Liver (tissue), 8 donors: ENCODE measurements at regions not wholly inside any gene's neighbourhood (a gene's known extent, or its start where the extent isn't known, plus 50 kb on each side); places are given as distances from the start of the nearest gene placed in this dataset.

Experiments
- DNase-seq: peaks from one replicate; pipeline ENCODE4 v3.0.0-alpha.2; 2017; ENCODE audit warnings: low spot score
- H3K27ac ChIP-seq, 2 donors: one replicate each; pipeline ENCODE4 v1.7.0; 2013; ENCODE audit warnings: inconsistent platforms in 2 of 2, low read length in 2 of 2, control low read depth in 1 of 2, low read depth in 1 of 2, mild to moderate bottlenecking in 1 of 2
- H3K27me3 ChIP-seq, 4 donors: one replicate each; pipeline versions ENCODE4 v1.6.1 to v1.7.0; 2013; ENCODE audit warnings: low read length in 3 of 4, inconsistent platforms in 1 of 4, mild to moderate bottlenecking in 1 of 4, moderate library complexity in 1 of 4; ENCODE audit not compliant: control insufficient read depth in 4 of 4, insufficient read depth in 4 of 4
- H3K36me3 ChIP-seq, 4 donors: one replicate each; pipeline versions ENCODE4 v1.6.1 to v1.7.0; 2013; ENCODE audit warnings: low read length in 3 of 4, mild to moderate bottlenecking in 3 of 4, low read depth in 1 of 4, moderate library complexity in 1 of 4; ENCODE audit not compliant: control insufficient read depth in 4 of 4, insufficient read depth in 3 of 4
- H3K4me1 ChIP-seq, 4 donors: one replicate each; pipeline versions ENCODE4 v1.6.1 to v1.7.0; 2013; ENCODE audit warnings: low read length in 3 of 4, mild to moderate bottlenecking in 3 of 4, moderate library complexity in 1 of 4; ENCODE audit not compliant: control insufficient read depth in 4 of 4, insufficient read depth in 4 of 4
- H3K4me3 ChIP-seq, 3 donors: one replicate each; pipeline versions ENCODE4 v1.6.1 to v1.7.0; 2013; ENCODE audit warnings: low read length in 3 of 3, control low read depth in 1 of 3, low read depth in 1 of 3, mild to moderate bottlenecking in 1 of 3
- H3K9ac ChIP-seq, 2 donors: one replicate each; pipeline ENCODE4 v1.7.0; 2013; ENCODE audit warnings: low read length in 2 of 2, mild to moderate bottlenecking in 2 of 2, moderate library complexity in 2 of 2, control low read depth in 1 of 2, low read depth in 1 of 2
- H3K9me3 ChIP-seq, 4 donors: one replicate each; pipeline versions ENCODE4 v1.6.1 to v1.7.0; 2013; ENCODE audit warnings: low read length in 3 of 4; ENCODE audit not compliant: control insufficient read depth in 4 of 4
- ATF3 ChIP-seq: IDR thresholded peaks from 2 replicates; pipeline ENCODE4 v1.6.1; 2016; ENCODE audit warnings: antibody characterized with exemption
- CTCF ChIP-seq: fragments of 150-350 bp; IDR thresholded peaks from 2 replicates; pipeline ENCODE4 v1.5.1; 2017; ENCODE audit warnings: improper control_type of control experiment, low read depth, low read length; ENCODE audit not compliant: missing input control
- EGR1 ChIP-seq, 2 donors: IDR thresholded peaks; 2 replicates each; pipeline ENCODE4 v1.6.1; 2016 to 2018; ENCODE audit warnings: antibody characterized with exemption in 2 of 2, low read depth in 2 of 2
- FOXA2 ChIP-seq: IDR thresholded peaks from 2 replicates; pipeline ENCODE4 v1.6.1; 2016; ENCODE audit warnings: antibody characterized with exemption
- GABPA ChIP-seq, 2 donors: IDR thresholded peaks in 1 of 2; conservative IDR thresholded peaks in 1 of 2; 2 replicates each; pipeline ENCODE4 v1.6.1; 2016; ENCODE audit warnings: antibody characterized with exemption in 2 of 2, mild to moderate bottlenecking in 1 of 2, moderate library complexity in 1 of 2
- HNF4A ChIP-seq, 2 donors: conservative IDR thresholded peaks; 2 replicates each; pipeline ENCODE4 v1.6.1; 2016; ENCODE audit warnings: antibody characterized with exemption in 2 of 2, mild to moderate bottlenecking in 2 of 2
- HNF4G ChIP-seq: IDR thresholded peaks from 2 replicates; pipeline ENCODE4 v1.6.1; 2016; ENCODE audit warnings: antibody characterized with exemption
- JUND ChIP-seq, 2 donors: IDR thresholded peaks; 2 replicates each; pipeline ENCODE4 v1.6.1; 2016; ENCODE audit warnings: antibody characterized with exemption in 2 of 2
- MAX ChIP-seq: IDR thresholded peaks from 2 replicates; pipeline ENCODE4 v1.6.1; 2016; ENCODE audit warnings: antibody characterized with exemption
- NR2F2 ChIP-seq: IDR thresholded peaks from 2 replicates; pipeline ENCODE4 v1.6.1; 2016; ENCODE audit warnings: antibody characterized with exemption
- RAD21 ChIP-seq, 2 donors: IDR thresholded peaks; 2 replicates each; pipeline ENCODE4 v1.6.1; 2016; ENCODE audit warnings: antibody characterized with exemption in 2 of 2, mild to moderate bottlenecking in 2 of 2
- REST ChIP-seq: IDR thresholded peaks from 2 replicates; pipeline ENCODE4 v1.6.1; 2016; ENCODE audit warnings: antibody characterized with exemption, mild to moderate bottlenecking
- RXRA ChIP-seq, 2 donors: IDR thresholded peaks; 2 replicates each; pipeline ENCODE4 v1.6.1; 2017 to 2018; ENCODE audit warnings: antibody characterized with exemption in 2 of 2, mild to moderate bottlenecking in 1 of 2
- SP1 ChIP-seq: IDR thresholded peaks from 2 replicates; pipeline ENCODE4 v1.6.1; 2018; ENCODE audit warnings: antibody characterized with exemption, mild to moderate bottlenecking
- TAF1 ChIP-seq: conservative IDR thresholded peaks from 2 replicates; pipeline ENCODE4 v1.6.1; 2016; ENCODE audit warnings: antibody characterized with exemption, mild to moderate bottlenecking
- YY1 ChIP-seq: IDR thresholded peaks from 2 replicates; pipeline ENCODE4 v1.6.1; 2016; ENCODE audit warnings: antibody characterized with exemption, mild to moderate bottlenecking
- ZBTB33 ChIP-seq: IDR thresholded peaks from 2 replicates; pipeline ENCODE4 v1.6.1; 2016; ENCODE audit warnings: antibody characterized with exemption
- WGBS: extraction: QIAGEN DNeasy Blood & Tissue Kit; methylation state at CpG from one replicate; pipeline ENCODE4 v1.1.7; 2013; 5-methylcytosine and 5-hydroxymethylcytosine counted together
- donor health status: healthy.
- donor health status: healthy.
- donor health status: healthy.
- donor health status: healthy.
- donor health status: healthy.

GRCh38 chr12:125315771-125316170 is 250.5 kb downstream of the AACS start:
- H3K27ac ChIP-seq = no peak overlapping the region
- no peak for TF ChIP-seq REST
- no peak for TF ChIP-seq YY1
- TF ChIP-seq MAX = no peak
- no peak for TF ChIP-seq RXRA (IDR thresholded peaks at IDR 0.05)
- TF ChIP-seq ATF3 = no peak
- TF ChIP-seq GABPA (IDR thresholded peaks at IDR 0.05 in 1 of 2, conservative IDR thresholded peaks at IDR 0.05 in 1 of 2) = no peak
- TF ChIP-seq EGR1 (IDR thresholded peaks at IDR 0.05; ENCODE audit: low read depth in 2 of 2) = no peak
- TF ChIP-seq SP1 = no peak
- TF ChIP-seq JUND (IDR thresholded peaks at IDR 0.05) = no peak
- TF ChIP-seq FOXA2 = no peak
- TF ChIP-seq CTCF = no peak
- no peak for TF ChIP-seq NR2F2
- no peak for TF ChIP-seq ZBTB33
- TF ChIP-seq RAD21 (IDR thresholded peaks at IDR 0.05) = no peak
- TF ChIP-seq HNF4G = no peak
- TF ChIP-seq TAF1 = no peak
- no peak overlapping the region for H3K9ac ChIP-seq
- 70% methylated on average over 1 of the region's 1 CpG for WGBS
- no peak for DNase-seq
- peaks cover 0 to 6% (median 3%) of the 10 kb centered on the region in 4 donors for H3K27me3 ChIP-seq
- no peaks in the 10 kb centered on the region for H3K4me1 ChIP-seq
- no peaks in the 10 kb centered on the region for H3K36me3 ChIP-seq
- H3K4me3 ChIP-seq = no peak overlapping the region
- H3K9me3 ChIP-seq = no peaks in the 10 kb centered on the region

GRCh38 chr12:125320177-125320576 is 254.9 kb downstream of the AACS start:
- 88% methylated on average over 6 of the region's 6 CpGs for WGBS
- Histone ChIP-seq H3K27ac (no peak overlapping the region), H3K4me1 (no peaks in the 10 kb centered on the region), H3K27me3 (peaks cover 0 to 6% (median 0%) of the 10 kb centered on the region in 4 donors), H3K9ac (no peak overlapping the region), H3K9me3 (no peaks in the 10 kb centered on the region), H3K4me3 (no peak overlapping the region), H3K36me3 (no peaks in the 10 kb centered on the region)
- DNase-seq = no peak
- TF ChIP-seq ATF3 (no peak), GABPA (IDR thresholded peaks at IDR 0.05 in 1 of 2, conservative IDR thresholded peaks at IDR 0.05 in 1 of 2) (no peak), JUND (IDR thresholded peaks at IDR 0.05) (no peak), REST (no peak), RXRA (IDR thresholded peaks at IDR 0.05) (no peak), TAF1 (no peak), SP1 (no peak), EGR1 (IDR thresholded peaks at IDR 0.05; ENCODE audit: low read depth in 2 of 2) (no peak), FOXA2 (no peak), ZBTB33 (no peak), HNF4A (conservative IDR thresholded peaks at IDR 0.05) (no peak), YY1 (no peak), HNF4G (no peak), MAX (no peak)
